HepG2 (cell line): ENCODE measurements at regions not wholly inside any gene's neighbourhood (a gene's known extent, or its start where the extent isn't known, plus 50 kb on each side); places are given as distances from the start of the nearest gene placed in this dataset.

ENCODE experiments used
- CHD2 ChIP-seq: IDR thresholded peaks from 2 replicates; pipeline ENCODE4 v1.6.1; 2011; ENCODE audit warnings: low read depth, low read length, improper control_type of control experiment
- MED8 ChIP-seq: sonication (generic); formaldehyde crosslinking; IDR thresholded peaks from 2 replicates; pipeline ENCODE4 v1.8.1; 2023; ENCODE audit warnings: mild to moderate bottlenecking, missing genetic modification reagents; ENCODE audit not compliant: insufficient replicate concordance
- NFYB ChIP-seq: sonication (generic); formaldehyde crosslinking; IDR thresholded peaks from 2 replicates; pipeline ENCODE4 v1.4.0; 2020; ENCODE audit warnings: missing genetic modification reagents
- POLR2A ChIP-seq, 2 experiments: IDR thresholded peaks; 2 replicates each; pipeline ENCODE4 v1.6.1; 2011; ENCODE audit warnings: low read depth in 2 of 2, low read length in 2 of 2, mild to moderate bottlenecking in 1 of 2, moderate library complexity in 1 of 2; ENCODE audit not compliant: insufficient read depth in 1 of 2
- REST ChIP-seq, 2 experiments: IDR thresholded peaks; 2 replicates each; pipeline ENCODE4 v1.6.1; 2011 to 2012; ENCODE audit warnings: low read length in 2 of 2, borderline replicate concordance in 1 of 2, low read depth in 1 of 2, mild to moderate bottlenecking in 1 of 2, moderate library complexity in 1 of 2
- ZBTB7A ChIP-seq: sonication (generic); formaldehyde crosslinking; IDR thresholded peaks from 2 replicates; pipeline ENCODE4 v1.8.0; 2022; ENCODE audit warnings: mild to moderate bottlenecking, missing genetic modification reagents

GRCh38 chr4:100739426-100739825, 221.6 kb upstream of the EMCN start:
- TF ChIP-seq REST (IDR thresholded peaks at IDR 0.05; ENCODE audit: borderline replicate concordance in 1 of 2, low read depth in 1 of 2, low read length in 2 of 2): no peak
- TF ChIP-seq NFYB: no peak
- TF ChIP-seq POLR2A (IDR thresholded peaks at IDR 0.05; ENCODE audit: insufficient read depth in 1 of 2, low read depth in 2 of 2, low read length in 2 of 2): no peak
- TF ChIP-seq ZBTB7A (CRISPR knock-in tag): no peak
- TF ChIP-seq CHD2: no peak
- TF ChIP-seq MED8 (CRISPR knock-in tag): no peak
